GM23338 (cell line): ENCODE measurements at regions not wholly inside any gene's neighbourhood (a gene's known extent, or its start where the extent isn't known, plus 50 kb on each side); places are given as distances from the start of the nearest gene placed in this dataset.

Experiments
- CREB1 ChIP-seq: fragments of 250-450 bp; sonication (Bioruptor Pico); IDR thresholded peaks from 2 replicates; pipeline ENCODE4 v1.5.0; 2020; ENCODE audit warnings: low read depth, mild to moderate bottlenecking, moderate library complexity
- CTCF ChIP-seq, 2 experiments: fragments of 200-600 bp in 1 of 2; sonication (generic) in 1 of 2; conservative IDR thresholded peaks; 2 replicates each; pipeline versions ENCODE4 v1.5.1 to v1.6.1; 2016 to 2017; ENCODE audit warnings: antibody characterized with exemption in 2 of 2, low read depth in 2 of 2, mild to moderate bottlenecking in 2 of 2, moderate library complexity in 1 of 2
- EZH2 ChIP-seq: fragments of 200-600 bp; sonication (generic); IDR thresholded peaks from one replicate; pipeline ENCODE4 v1.8.0; 2017; ENCODE audit warnings: antibody characterized with exemption, mild to moderate bottlenecking, low read depth; ENCODE audit not compliant: unreplicated experiment
- EZH2phosphoT487 ChIP-seq: fragments of 200-600 bp; sonication (generic); IDR thresholded peaks from one replicate; pipeline ENCODE4 v1.8.1; 2018; ENCODE audit warnings: antibody characterized with exemption; ENCODE audit not compliant: unreplicated experiment
- JUNB ChIP-seq: IDR thresholded peaks from one replicate; pipeline ENCODE4 v1.6.1; 2016; ENCODE audit warnings: antibody characterized with exemption; ENCODE audit not compliant: unreplicated experiment
- NANOG ChIP-seq: IDR thresholded peaks from 2 replicates; pipeline ENCODE4 v1.6.1; 2016; ENCODE audit warnings: antibody characterized with exemption, borderline replicate concordance
- POLR2AphosphoS5 ChIP-seq: IDR thresholded peaks from 2 replicates; pipeline ENCODE4 v1.6.1; 2016; ENCODE audit warnings: antibody characterized with exemption, low read depth
- REST ChIP-seq: IDR thresholded peaks from one replicate; pipeline ENCODE4 v1.6.1; 2018; ENCODE audit warnings: antibody characterized with exemption; ENCODE audit not compliant: unreplicated experiment
- STAT1 ChIP-seq: IDR thresholded peaks from one replicate; pipeline ENCODE4 v1.6.1; 2016; ENCODE audit warnings: antibody characterized with exemption; ENCODE audit not compliant: unreplicated experiment
- ZNF114 ChIP-seq: fragments of 250-450 bp; sonication (Bioruptor Pico); IDR thresholded peaks from 2 replicates; pipeline ENCODE4 v1.5.0; 2020; ENCODE audit warnings: mild to moderate bottlenecking, moderate library complexity
- TF ChIP-seq, protein P1 (sequence below): IDR thresholded peaks from 2 replicates; pipeline ENCODE4 v1.6.1; 2016; ENCODE audit warnings: antibody characterized with exemption
- TF ChIP-seq, protein P2 (sequence below): fragments of 250-450 bp; sonication (Bioruptor Pico); IDR thresholded peaks from 2 replicates; pipeline ENCODE4 v1.5.0; 2020; ENCODE audit warnings: mild to moderate bottlenecking, moderate library complexity

DNA sequence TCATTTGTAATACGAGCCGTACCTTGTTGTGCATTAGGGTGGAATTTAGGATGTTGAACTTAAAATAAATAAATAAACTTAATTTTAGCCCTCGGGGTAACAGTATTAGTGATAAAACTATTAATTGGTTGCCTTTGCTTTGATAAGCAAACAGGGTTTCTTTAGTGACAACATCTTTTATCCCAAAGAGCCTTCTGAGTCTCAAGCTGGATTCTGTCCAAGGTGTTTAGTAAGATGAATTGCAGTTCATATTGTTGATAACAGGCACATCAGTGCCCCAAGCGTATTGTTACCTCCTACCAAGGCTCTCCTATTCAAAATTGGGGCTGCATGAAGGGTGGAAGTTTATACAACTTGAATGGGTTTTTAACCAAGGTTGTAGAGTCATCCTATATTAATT, 144.4 kb upstream of the CELF2 start:
- TF ChIP-seq POLR2AphosphoS5 (no peak), CTCF (conservative IDR thresholded peaks at IDR 0.05; ENCODE audit: low read depth in 2 of 2) (no peak), JUNB (no peak), EZH2phosphoT487 (no peak), CREB1 (no peak), EZH2 (no peak), REST (no peak), NANOG (no peak), ZNF114 (CRISPR knock-in tag) (no peak), STAT1 (no peak)
- TF ChIP-seq, protein P1, sequence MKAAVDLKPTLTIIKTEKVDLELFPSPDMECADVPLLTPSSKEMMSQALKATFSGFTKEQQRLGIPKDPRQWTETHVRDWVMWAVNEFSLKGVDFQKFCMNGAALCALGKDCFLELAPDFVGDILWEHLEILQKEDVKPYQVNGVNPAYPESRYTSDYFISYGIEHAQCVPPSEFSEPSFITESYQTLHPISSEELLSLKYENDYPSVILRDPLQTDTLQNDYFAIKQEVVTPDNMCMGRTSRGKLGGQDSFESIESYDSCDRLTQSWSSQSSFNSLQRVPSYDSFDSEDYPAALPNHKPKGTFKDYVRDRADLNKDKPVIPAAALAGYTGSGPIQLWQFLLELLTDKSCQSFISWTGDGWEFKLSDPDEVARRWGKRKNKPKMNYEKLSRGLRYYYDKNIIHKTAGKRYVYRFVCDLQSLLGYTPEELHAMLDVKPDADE: no peak
- TF ChIP-seq, protein P2, sequence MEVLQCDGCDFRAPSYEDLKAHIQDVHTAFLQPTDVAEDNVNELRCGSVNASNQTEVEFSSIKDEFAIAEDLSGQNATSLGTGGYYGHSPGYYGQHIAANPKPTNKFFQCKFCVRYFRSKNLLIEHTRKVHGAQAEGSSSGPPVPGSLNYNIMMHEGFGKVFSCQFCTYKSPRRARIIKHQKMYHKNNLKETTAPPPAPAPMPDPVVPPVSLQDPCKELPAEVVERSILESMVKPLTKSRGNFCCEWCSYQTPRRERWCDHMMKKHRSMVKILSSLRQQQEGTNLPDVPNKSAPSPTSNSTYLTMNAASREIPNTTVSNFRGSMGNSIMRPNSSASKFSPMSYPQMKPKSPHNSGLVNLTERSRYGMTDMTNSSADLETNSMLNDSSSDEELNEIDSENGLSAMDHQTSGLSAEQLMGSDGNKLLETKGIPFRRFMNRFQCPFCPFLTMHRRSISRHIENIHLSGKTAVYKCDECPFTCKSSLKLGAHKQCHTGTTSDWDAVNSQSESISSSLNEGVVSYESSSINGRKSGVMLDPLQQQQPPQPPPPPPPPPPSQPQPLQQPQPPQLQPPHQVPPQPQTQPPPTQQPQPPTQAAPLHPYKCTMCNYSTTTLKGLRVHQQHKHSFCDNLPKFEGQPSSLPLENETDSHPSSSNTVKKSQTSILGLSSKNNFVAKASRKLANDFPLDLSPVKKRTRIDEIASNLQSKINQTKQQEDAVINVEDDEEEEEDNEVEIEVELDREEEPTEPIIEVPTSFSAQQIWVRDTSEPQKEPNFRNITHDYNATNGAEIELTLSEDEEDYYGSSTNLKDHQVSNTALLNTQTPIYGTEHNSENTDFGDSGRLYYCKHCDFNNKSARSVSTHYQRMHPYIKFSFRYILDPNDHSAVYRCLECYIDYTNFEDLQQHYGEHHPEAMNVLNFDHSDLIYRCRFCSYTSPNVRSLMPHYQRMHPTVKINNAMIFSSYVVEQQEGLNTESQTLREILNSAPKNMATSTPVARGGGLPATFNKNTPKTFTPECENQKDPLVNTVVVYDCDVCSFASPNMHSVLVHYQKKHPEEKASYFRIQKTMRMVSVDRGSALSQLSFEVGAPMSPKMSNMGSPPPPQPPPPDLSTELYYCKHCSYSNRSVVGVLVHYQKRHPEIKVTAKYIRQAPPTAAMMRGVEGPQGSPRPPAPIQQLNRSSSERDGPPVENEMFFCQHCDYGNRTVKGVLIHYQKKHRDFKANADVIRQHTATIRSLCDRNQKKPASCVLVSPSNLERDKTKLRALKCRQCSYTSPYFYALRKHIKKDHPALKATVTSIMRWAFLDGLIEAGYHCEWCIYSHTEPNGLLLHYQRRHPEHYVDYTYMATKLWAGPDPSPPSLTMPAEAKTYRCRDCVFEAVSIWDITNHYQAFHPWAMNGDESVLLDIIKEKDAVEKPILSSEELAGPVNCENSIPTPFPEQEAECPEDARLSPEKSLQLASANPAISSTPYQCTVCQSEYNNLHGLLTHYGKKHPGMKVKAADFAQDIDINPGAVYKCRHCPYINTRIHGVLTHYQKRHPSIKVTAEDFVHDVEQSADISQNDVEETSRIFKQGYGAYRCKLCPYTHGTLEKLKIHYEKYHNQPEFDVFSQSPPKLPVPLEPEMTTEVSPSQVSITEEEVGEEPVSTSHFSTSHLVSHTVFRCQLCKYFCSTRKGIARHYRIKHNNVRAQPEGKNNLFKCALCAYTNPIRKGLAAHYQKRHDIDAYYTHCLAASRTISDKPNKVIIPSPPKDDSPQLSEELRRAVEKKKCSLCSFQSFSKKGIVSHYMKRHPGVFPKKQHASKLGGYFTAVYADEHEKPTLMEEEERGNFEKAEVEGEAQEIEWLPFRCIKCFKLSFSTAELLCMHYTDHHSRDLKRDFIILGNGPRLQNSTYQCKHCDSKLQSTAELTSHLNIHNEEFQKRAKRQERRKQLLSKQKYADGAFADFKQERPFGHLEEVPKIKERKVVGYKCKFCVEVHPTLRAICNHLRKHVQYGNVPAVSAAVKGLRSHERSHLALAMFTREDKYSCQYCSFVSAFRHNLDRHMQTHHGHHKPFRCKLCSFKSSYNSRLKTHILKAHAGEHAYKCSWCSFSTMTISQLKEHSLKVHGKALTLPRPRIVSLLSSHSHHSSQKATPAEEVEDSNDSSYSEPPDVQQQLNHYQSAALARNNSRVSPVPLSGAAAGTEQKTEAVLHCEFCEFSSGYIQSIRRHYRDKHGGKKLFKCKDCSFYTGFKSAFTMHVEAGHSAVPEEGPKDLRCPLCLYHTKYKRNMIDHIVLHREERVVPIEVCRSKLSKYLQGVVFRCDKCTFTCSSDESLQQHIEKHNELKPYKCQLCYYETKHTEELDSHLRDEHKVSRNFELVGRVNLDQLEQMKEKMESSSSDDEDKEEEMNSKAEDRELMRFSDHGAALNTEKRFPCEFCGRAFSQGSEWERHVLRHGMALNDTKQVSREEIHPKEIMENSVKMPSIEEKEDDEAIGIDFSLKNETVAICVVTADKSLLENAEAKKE (CRISPR knock-in tag): no peak
